Astrocyte of the cerebellum (primary cell): ENCODE measurements at regions not wholly inside any gene's neighbourhood (a gene's known extent, or its start where the extent isn't known, plus 50 kb on each side); places are given as distances from the start of the nearest gene placed in this dataset.
"Not testable (repeated sequence)": the region's sequence is repeated elsewhere in the genome, so short reads cannot be mapped to it uniquely, and the experiment has no call there.

Experiments used
- DNase-seq: peaks from one replicate; pipeline ENCODE4 v3.0.0-alpha.2; 2011; ENCODE audit warnings: low read depth
- H3K4me3 ChIP-seq: 2 replicates; pipeline ENCODE4 v1.5.1; 2011; ENCODE audit warnings: mild to moderate bottlenecking, low read depth, low read length, moderate library complexity
- in situ Hi-C: cut with HindIII; loops from 2 replicates; pipeline ENCODE4 v1.10.0; 2017; ENCODE audit warnings: low sequenced_read_pairs
- TF ChIP-seq, protein P1 (sequence below): IDR thresholded peaks from 2 replicates; pipeline ENCODE4 v1.5.1; 2012; ENCODE audit warnings: low read length, low read depth, moderate library complexity, mild to moderate bottlenecking; ENCODE audit errors: missing control alignments

DNA sequence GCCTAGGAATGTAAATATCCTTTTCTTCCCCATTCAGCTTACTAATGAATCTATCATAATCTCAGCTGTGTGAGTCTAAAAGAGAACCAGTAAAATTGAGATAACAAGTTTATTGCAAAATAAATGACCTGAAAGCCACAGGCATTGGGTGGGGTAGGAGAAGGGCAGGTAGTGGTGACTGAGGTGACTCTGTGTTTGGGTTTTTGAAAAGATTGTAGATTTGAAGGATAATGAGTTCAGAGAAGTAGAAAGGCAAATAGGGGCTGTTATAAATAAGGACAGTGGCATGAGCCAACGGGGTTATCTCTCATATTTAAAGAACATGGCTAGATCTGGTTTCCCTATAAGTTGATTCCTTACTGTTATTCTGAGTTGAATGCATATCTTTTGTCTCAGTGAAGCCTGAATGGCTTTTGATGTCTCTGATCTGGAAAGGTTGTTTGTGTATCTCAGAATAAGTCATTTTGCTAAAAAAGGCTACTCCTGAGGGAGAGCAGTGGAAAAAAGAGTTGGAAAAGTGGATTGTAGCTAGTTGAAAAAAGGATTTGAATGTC is 92.3 kb upstream of the TPTE start:
- TF ChIP-seq, protein P1, sequence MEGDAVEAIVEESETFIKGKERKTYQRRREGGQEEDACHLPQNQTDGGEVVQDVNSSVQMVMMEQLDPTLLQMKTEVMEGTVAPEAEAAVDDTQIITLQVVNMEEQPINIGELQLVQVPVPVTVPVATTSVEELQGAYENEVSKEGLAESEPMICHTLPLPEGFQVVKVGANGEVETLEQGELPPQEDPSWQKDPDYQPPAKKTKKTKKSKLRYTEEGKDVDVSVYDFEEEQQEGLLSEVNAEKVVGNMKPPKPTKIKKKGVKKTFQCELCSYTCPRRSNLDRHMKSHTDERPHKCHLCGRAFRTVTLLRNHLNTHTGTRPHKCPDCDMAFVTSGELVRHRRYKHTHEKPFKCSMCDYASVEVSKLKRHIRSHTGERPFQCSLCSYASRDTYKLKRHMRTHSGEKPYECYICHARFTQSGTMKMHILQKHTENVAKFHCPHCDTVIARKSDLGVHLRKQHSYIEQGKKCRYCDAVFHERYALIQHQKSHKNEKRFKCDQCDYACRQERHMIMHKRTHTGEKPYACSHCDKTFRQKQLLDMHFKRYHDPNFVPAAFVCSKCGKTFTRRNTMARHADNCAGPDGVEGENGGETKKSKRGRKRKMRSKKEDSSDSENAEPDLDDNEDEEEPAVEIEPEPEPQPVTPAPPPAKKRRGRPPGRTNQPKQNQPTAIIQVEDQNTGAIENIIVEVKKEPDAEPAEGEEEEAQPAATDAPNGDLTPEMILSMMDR, result peak; percentile 2
- H3K4me3 ChIP-seq, in situ Hi-C loops, DNase-seq: not testable (repeated sequence)

DNA sequence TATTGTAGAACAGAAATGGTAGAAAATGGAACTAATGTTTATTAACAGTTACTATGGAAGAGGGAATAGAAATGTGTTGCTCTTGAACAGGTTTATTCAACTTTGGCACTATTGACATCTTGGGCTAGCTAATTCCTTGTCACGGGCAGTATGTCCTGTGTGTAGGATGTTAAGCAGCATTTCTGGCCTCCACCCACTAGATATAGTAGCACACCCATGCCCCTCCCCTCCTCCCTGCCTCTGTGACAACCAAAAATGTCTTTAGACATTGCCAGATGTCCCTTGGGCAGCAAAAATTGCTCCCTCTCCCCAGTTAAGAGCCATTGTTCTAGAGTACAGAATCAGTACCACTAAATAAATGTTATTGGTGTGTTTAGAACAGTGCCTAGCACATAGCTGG is 91.4 kb upstream of the TPTE start:
- in situ Hi-C loops, result no loop called here
- DNase-seq, result no peak
- TF ChIP-seq, protein P1, result no peak

DNA sequence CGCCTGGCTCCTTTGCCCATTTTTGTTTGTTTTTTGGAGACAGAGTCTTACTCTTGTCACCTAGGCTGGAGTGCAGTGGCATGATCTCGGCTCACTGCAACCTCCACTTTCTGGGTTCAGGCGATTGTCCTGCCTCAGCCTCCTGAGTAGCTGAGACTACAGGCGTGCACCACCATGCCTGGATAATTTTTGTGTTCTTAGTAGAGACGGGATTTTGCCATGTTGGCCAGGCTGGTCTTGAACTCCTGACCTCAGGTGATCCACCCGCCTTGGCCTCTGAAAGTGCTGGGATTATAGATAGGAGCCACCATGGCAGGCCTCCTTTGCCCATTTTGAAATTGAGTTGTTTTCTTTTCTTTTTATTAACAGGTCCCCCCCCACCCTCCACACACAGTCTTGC is 89.4 kb upstream of the TPTE start:
- in situ Hi-C loops, result not testable (repeated sequence)

More for the DNA sequence above, 91.4 kb upstream of the TPTE start:
- no peak overlapping the region for H3K4me3 ChIP-seq

DNA sequence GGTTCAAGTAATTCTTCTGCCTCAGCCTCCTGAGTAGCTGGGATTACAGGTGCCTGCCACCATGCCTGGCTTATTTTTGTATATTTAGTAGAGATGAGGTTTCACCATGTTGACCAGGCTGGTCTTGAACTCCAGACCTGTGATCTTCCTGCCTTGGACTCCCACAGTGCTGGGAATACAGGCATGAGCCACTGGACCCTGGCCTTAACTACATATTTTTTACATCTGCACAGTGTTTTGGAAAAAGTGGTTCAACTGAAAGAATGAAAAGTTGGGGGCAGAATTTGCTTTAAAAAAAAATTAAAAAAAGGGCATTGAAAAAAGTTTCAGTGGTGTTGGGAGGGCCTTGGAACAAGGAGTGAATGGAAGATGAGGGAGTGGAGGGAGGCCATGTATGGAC is 88.9 kb upstream of the TPTE start:
- in situ Hi-C loops, DNase-seq, H3K4me3 ChIP-seq: not testable (repeated sequence)

More for the DNA sequence above, 89.4 kb upstream of the TPTE start:
- not testable (repeated sequence) for H3K4me3 ChIP-seq, DNase-seq

DNA sequence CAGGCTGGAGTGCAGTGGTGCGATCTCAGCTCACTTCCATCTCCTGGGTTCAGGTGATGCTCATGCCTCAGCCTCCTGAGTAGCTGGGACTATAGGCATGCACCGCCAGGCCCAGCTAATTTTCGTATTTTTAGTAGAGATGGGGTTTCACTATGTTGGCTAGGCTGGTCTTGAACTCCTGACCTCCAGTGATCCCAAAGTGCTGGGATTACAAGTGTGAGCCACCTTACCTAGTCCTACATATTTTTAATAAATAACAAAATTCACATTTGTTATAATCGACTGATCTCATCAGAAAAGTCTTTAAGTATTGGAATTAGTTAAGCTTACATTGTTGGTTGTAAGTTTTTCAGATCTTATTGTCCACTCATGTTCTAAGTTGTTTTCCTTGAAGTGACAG is 83.4 kb upstream of the TPTE start:
- in situ Hi-C loops, H3K4me3 ChIP-seq, DNase-seq: not testable (repeated sequence)

- in situ Hi-C loops, H3K4me3 ChIP-seq, DNase-seq: not testable (repeated sequence)
Measured at GRCh38 chr21:10440639-10441038, 80.7 kb upstream of the TPTE start.

- H3K4me3 ChIP-seq, in situ Hi-C loops, DNase-seq: not testable (repeated sequence)
Measured at GRCh38 chr21:10442018-10442417, 79.4 kb upstream of the TPTE start.

- DNase-seq, in situ Hi-C loops, H3K4me3 ChIP-seq: not testable (repeated sequence)
Measured at GRCh38 chr21:10445685-10446084, 75.7 kb upstream of the TPTE start.

- H3K4me3 ChIP-seq, DNase-seq, in situ Hi-C loops: not testable (repeated sequence)
Measured at GRCh38 chr21:10449451-10449850, 71.9 kb upstream of the TPTE start.

DNA sequence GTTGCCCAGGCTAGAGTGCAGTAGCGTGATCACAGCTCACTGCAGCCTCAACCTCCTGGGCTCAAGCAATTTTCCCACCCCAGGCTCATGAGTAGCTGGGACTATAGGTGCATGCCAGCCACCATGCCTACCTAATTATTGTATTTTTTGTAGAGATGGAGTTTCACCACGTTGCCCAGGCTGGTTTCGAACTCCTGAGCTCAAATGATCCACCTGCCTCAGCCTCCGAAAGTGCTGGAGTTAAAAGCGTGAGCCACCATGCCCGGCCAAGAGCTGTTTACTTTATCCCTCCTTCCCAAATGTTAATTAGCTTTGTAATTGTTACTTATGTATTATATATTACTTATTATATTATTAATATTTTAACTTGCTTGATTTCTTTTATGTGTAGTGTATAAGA is 70.1 kb upstream of the TPTE start:
- in situ Hi-C loops, DNase-seq, H3K4me3 ChIP-seq: not testable (repeated sequence)

DNA sequence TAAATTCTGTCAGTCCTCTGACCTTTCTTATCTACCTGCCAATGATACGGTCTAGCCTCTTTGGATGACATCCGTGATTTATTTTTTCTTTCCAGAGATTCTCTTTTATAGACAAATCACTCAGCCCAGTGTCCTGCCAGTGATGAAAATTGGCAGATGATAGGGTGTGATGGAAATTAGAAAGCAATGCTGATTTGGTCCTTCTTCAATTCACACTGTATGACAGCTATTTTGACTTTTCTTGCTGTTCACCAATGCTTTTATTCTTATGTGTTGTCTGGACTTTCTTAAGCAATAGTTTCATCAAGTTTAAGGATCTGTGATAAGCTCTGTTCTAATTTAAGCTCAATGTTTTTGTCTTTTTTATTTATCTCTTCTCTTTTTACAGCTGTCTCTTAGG is 63.6 kb upstream of the TPTE start:
- H3K4me3 ChIP-seq, DNase-seq, in situ Hi-C loops: not testable (repeated sequence)

DNA sequence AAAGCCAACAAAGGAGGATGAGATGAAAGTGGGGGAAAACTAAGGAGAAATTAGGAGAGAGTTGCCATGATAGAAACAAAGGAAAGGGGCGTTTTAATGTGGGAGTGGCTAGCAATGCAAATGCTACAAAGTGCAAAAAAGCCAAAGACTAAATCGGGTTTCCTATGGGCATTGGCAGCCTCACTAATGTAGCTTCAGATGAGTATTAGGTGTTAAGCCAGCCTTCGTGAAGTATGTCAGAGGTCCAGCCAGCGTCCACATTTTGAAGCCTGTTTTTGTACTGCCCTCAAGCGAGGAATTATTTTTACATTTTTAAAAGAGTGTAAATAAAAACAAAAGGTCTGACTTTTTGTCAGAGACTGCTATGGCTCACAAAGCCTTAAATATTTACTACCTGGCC is 60.4 kb upstream of the TPTE start:
- H3K4me3 ChIP-seq, DNase-seq, in situ Hi-C loops: not testable (repeated sequence)

DNA sequence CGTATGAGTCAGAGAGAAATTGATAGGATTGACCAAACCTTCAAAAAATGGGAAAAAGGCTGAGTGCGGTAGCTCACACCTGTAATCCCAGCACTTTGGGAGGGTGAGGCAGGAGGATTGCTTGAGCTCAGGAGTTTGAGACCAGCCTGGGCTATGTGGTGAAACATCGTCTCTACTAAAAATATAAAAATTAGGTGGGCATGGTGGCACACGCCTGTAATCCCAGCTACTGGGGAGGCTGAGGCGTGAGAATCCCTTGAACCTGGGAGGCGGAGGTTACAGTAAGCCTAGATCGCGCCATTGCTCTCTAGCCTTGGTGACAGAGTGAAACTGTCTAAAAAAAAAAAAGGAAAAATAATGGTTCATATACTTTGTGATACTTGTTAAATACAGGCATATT is 59.9 kb upstream of the TPTE start:
- DNase-seq, H3K4me3 ChIP-seq, in situ Hi-C loops: not testable (repeated sequence)
